IMR-90 (cell line): ENCODE measurements at regions not wholly inside any gene's neighbourhood (a gene's known extent, or its start where the extent isn't known, plus 50 kb on each side); places are given as distances from the start of the nearest gene placed in this dataset.

ENCODE experiments used
- CHD1 ChIP-seq: IDR thresholded peaks from 2 replicates; pipeline ENCODE4 v1.6.1; 2012; ENCODE audit warnings: low read depth, low read length, improper control_type of control experiment
- CTCF ChIP-seq: conservative IDR thresholded peaks from 2 replicates; pipeline ENCODE4 v1.5.1; 2012; ENCODE audit warnings: mild to moderate bottlenecking, low read depth, low read length, improper control_type of control experiment
- FOS ChIP-seq: fragments of 150-350 bp; IDR thresholded peaks from 2 replicates; pipeline ENCODE4 v1.6.1; 2016; ENCODE audit warnings: low read depth, low read length
- MAZ ChIP-seq: IDR thresholded peaks from 2 replicates; pipeline ENCODE4 v1.6.1; 2012; ENCODE audit warnings: low read depth, mild to moderate bottlenecking, low read length, improper control_type of control experiment, moderate library complexity, borderline replicate concordance
- MXI1 ChIP-seq: IDR thresholded peaks from 2 replicates; pipeline ENCODE4 v1.6.1; 2012; ENCODE audit warnings: low read depth, mild to moderate bottlenecking, low read length, moderate library complexity, borderline replicate concordance
- POLR2A ChIP-seq: IDR thresholded peaks from 2 replicates; pipeline ENCODE4 v1.6.1; 2012; ENCODE audit warnings: mild to moderate bottlenecking, low read depth, low read length
- RFX5 ChIP-seq: IDR thresholded peaks from 2 replicates; pipeline ENCODE4 v1.8.0; 2012; ENCODE audit warnings: low read depth, mild to moderate bottlenecking, low read length, moderate library complexity

DNA sequence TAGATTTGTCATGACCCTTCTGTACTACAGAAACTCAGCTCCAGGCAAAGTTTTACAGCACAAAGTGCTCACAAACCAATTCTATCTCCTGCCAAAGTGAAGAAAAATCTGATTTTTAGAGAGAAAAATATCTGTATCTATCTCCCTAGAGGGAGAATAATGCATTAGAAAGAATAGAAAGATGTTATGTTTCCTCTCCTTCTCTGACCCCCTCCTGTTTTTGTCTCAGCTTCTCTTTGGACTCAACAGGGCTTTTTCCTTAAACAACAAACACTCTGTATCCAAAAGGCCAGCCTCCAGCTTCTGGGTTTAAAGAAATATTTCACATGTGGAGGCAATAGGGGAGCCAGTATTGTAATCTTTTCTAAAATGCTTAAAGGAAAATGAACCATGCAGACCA lies 627.4 kb downstream of the REEP3 start:
- TF ChIP-seq CTCF (no peak), POLR2A (no peak), RFX5 (no peak), MAZ (no peak), MXI1 (no peak), FOS (no peak), CHD1 (no peak)
